ENCODE measurements at regions not wholly inside any gene's neighbourhood (a gene's known extent, or its start where the extent isn't known, plus 50 kb on each side); places are given as distances from the start of the nearest gene placed in this dataset.
A peak's percentile ranks its signal among the peaks of the same experiment; 100 is the strongest.

DNA sequence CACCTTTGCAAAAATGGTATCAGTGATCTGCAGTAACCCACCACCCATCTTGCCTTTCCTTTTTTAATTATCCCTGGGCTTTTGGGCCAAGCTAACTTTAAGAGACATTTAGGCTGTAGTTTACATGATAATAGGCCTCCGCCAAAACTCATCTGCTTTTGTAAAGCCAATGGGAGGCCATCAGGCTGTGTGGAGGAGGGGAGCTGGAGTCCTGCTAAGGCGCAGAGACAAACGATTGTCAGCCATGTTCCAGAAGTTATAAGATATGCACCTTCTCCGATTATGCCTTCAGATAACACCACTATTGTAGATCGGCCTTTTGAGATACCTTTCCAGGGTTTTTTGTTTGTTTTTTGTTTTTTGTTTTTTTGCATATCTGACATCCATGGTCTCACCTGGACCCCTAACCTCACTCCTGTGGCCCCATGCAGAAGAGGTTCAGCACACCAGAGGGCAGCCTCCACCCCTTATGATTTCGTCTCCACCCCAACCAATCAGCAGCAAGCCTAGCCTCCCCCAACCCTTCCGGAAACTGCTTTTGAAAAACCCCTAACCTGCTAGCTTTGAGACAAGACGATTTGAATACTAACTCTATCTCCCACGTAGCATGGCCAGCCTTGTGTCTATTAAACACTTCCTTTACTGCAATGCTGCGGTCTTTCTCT is 113.9 kb upstream of the UBL3 start:
- DNase-seq: no peak
- intact Hi-C loops (cut with DNase I): no loop called here
- H3K4me3 ChIP-seq: no peak overlapping the region
- H3K36me3 ChIP-seq: no peaks in the 10 kb centered on the region
- TF ChIP-seq, protein P1, sequence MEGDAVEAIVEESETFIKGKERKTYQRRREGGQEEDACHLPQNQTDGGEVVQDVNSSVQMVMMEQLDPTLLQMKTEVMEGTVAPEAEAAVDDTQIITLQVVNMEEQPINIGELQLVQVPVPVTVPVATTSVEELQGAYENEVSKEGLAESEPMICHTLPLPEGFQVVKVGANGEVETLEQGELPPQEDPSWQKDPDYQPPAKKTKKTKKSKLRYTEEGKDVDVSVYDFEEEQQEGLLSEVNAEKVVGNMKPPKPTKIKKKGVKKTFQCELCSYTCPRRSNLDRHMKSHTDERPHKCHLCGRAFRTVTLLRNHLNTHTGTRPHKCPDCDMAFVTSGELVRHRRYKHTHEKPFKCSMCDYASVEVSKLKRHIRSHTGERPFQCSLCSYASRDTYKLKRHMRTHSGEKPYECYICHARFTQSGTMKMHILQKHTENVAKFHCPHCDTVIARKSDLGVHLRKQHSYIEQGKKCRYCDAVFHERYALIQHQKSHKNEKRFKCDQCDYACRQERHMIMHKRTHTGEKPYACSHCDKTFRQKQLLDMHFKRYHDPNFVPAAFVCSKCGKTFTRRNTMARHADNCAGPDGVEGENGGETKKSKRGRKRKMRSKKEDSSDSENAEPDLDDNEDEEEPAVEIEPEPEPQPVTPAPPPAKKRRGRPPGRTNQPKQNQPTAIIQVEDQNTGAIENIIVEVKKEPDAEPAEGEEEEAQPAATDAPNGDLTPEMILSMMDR (IDR thresholded peaks at IDR 0.05): no peak
- H3K9me3 ChIP-seq: peaks cover 5% of the 10 kb centered on the region
- H3K27ac ChIP-seq: no peak overlapping the region
- no peak for ATAC-seq
- no peaks in the 10 kb centered on the region for H3K4me1 ChIP-seq
- H3K27me3 ChIP-seq (ENCODE audit: low read depth): no peaks in the 10 kb centered on the region

DNA sequence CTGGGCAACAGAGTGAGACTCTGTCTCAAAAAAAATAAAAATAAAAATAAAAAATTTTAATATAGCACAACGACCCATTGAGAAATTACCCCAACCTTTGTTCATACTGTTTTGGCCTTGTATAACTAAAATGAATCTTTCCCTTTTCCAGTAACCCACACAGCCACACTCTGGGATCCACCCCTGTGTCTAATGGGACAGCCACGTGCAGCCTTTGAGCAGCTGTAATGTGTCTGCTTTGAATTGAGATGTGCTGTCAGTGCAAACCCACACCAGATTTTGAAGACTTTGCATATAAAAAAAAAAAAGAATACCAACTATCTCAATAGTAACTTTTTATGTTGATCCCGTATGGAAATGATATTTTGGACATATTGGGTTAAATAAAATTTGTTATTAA is 112.7 kb upstream of the UBL3 start:
- TF ChIP-seq, protein P1 (IDR thresholded peaks at IDR 0.05): no peak
- ATAC-seq (no peak), DNase-seq (no peak)
- intact Hi-C loops (cut with DNase I): no loop called here
- H3K27me3 ChIP-seq (ENCODE audit: low read depth): no peaks in the 10 kb centered on the region
- no peak overlapping the region for H3K27ac ChIP-seq
- H3K36me3 ChIP-seq: no peaks in the 10 kb centered on the region
- no peaks in the 10 kb centered on the region for H3K9me3 ChIP-seq
- H3K4me1 ChIP-seq: no peaks in the 10 kb centered on the region
- no peak overlapping the region for H3K4me3 ChIP-seq

DNA sequence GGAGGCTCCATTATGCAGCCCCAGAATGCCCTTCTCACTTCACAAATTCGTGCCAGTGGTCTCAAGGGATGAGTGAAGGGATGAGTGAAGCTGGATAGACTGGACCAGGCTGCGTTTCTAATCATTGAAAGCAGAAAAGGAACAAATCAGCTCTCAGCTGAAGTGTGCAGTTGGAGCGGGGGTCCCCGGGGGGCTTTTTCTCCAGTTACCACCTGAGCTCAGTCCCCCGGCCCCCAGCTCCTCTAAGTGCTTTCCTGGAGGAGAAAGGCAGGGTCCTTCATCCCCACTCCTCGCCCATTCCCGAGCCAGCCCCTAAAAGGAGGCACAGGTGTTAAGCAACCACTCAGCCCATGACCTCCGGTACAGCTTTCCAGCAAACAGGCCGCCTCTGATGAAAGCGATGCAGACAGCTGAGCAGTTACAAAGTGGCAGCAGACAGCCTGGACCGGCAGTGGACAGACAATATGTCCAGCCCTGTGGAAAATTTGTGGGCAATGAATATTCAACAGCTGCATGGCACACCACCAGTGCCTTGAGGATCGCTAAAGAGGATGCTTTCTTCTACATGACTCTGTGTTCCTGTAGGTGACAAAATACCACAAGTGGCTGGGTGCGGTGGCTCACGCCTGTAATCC is 110.7 kb upstream of the UBL3 start:
- TF ChIP-seq, protein P1 (IDR thresholded peaks at IDR 0.05): no peak
- DNase-seq: no peak
- ATAC-seq: peak in 1 of 2 donors; percentile 19
- Histone ChIP-seq H3K36me3 (no peaks in the 10 kb centered on the region), H3K4me1 (no peaks in the 10 kb centered on the region), H3K27ac (no peak overlapping the region), H3K27me3 (ENCODE audit: low read depth) (no peaks in the 10 kb centered on the region), H3K4me3 (no peak overlapping the region), H3K9me3 (no peaks in the 10 kb centered on the region)
- intact Hi-C loops (cut with DNase I): no loop called here

DNA sequence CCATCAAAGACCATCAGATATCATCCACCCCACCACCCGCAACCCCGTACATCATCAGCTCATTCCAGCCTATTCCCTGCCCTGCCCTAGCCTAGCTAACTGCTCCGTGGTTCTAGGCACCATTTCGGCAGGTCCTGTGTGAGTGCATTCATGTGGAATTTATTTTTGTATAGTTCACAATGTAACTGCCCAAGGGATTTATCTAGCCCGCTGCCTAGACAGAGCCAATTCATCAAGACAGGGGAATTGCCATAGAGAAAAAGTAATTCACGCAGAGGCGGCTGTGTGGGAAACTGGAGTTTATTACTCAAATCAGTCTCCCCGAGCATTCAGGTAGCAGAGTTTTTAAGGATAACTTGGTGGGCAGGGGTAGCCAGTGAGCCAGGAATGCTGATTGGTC is 109.2 kb upstream of the UBL3 start:
- H3K27ac ChIP-seq: no peak overlapping the region
- no peaks in the 10 kb centered on the region for H3K36me3 ChIP-seq
- H3K4me1 ChIP-seq: no peaks in the 10 kb centered on the region
- H3K9me3 ChIP-seq: no peaks in the 10 kb centered on the region
- no peak overlapping the region for H3K4me3 ChIP-seq
- H3K27me3 ChIP-seq (ENCODE audit: low read depth): no peaks in the 10 kb centered on the region
- ATAC-seq (no peak), DNase-seq (no peak)
- TF ChIP-seq, protein P1 (IDR thresholded peaks at IDR 0.05): no peak
- intact Hi-C loops (cut with DNase I): no loop called here

DNA sequence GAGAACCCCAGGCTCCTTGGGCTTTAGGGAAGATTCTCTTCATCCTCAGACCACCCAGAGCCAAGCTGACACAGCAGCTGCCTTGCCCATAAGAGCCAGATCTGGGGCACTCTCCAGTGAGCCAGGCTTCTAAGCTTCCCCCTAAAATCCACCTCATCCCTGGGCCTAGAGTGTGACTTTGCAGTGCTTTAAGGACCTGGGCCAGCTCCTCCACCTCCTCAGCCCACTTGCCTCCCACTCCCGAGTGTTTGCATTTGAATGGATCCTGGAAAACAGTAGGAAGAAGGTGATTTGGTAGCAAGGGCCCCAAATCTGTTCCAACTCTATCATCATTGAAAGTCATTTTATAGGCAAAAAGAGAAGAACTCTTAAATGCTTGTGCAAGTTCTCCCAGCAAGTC is 108.7 kb upstream of the UBL3 start:
- Histone ChIP-seq H3K4me3 (no peak overlapping the region), H3K27me3 (ENCODE audit: low read depth) (no peaks in the 10 kb centered on the region), H3K4me1 (no peaks in the 10 kb centered on the region), H3K27ac (no peak overlapping the region), H3K9me3 (no peaks in the 10 kb centered on the region), H3K36me3 (no peaks in the 10 kb centered on the region)
- TF ChIP-seq, protein P1 (IDR thresholded peaks at IDR 0.05): no peak
- intact Hi-C loops (cut with DNase I): no loop called here
- DNase-seq (no peak), ATAC-seq (no peak)

All from lower lobe of right lung (tissue), 2 donors.